Fibroblast of skin of right quadriceps (primary cell): ENCODE measurements at regions not wholly inside any gene's neighbourhood (a gene's known extent, or its start where the extent isn't known, plus 50 kb on each side); places are given as distances from the start of the nearest gene placed in this dataset.
"Not testable (repeated sequence)": the region's sequence is repeated elsewhere in the genome, so short reads cannot be mapped to it uniquely, and the experiment has no call there.

Experiments used
- DNase-seq: peaks from one replicate; pipeline ENCODE4 v3.0.0-alpha.2; 2013

- DNase-seq: no peak
Observed at GRCh38 chr14:25431211-25432076, 381.5 kb upstream of the STXBP6 start.

- no peak for DNase-seq
Observed at GRCh38 chr14:25430808-25431207, 380.9 kb upstream of the STXBP6 start.

- no peak for DNase-seq
Observed at GRCh38 chr14:25412998-25413397, 363.1 kb upstream of the STXBP6 start.

GRCh38 chr14:25411781-25412757 lies 362.1 kb upstream of the STXBP6 start:
- DNase-seq: peak; percentile 2

GRCh38 chr14:25406818-25407217 lies 356.9 kb upstream of the STXBP6 start:
- DNase-seq: peak; percentile 22

- peak; percentile 31 for DNase-seq
Observed at GRCh38 chr14:25400607-25401206, 350.8 kb upstream of the STXBP6 start.

- peak; percentile 7 for DNase-seq
Observed at GRCh38 chr14:25396128-25396527, 346.2 kb upstream of the STXBP6 start.

GRCh38 chr14:25394791-25395391 lies 344.9 kb upstream of the STXBP6 start:
- DNase-seq: peak; percentile 1

GRCh38 chr14:25394356-25394755 lies 344.4 kb upstream of the STXBP6 start:
- no peak for DNase-seq

GRCh38 chr14:25389948-25390347 lies 340.0 kb upstream of the STXBP6 start:
- DNase-seq: no peak

- DNase-seq: no peak
Observed at GRCh38 chr14:25381498-25381897, 331.6 kb upstream of the STXBP6 start.

GRCh38 chr14:25375639-25376038 lies 325.7 kb upstream of the STXBP6 start:
- no peak for DNase-seq

GRCh38 chr14:25371068-25371467 lies 321.1 kb upstream of the STXBP6 start:
- DNase-seq: no peak

GRCh38 chr14:25370057-25370456 lies 320.1 kb upstream of the STXBP6 start:
- DNase-seq: not testable (repeated sequence)

- no peak for DNase-seq
Observed at GRCh38 chr14:25358330-25358729, 308.4 kb upstream of the STXBP6 start.

- no peak for DNase-seq
Observed at GRCh38 chr14:25351269-25351668, 301.3 kb upstream of the STXBP6 start.

GRCh38 chr14:25350802-25351201 lies 300.9 kb upstream of the STXBP6 start:
- DNase-seq: no peak

- no peak for DNase-seq
Observed at GRCh38 chr14:25350021-25350420, 300.1 kb upstream of the STXBP6 start.

GRCh38 chr14:25349269-25349668 lies 299.3 kb upstream of the STXBP6 start:
- no peak for DNase-seq

GRCh38 chr14:25340882-25341281 lies 290.9 kb upstream of the STXBP6 start:
- DNase-seq: no peak

- no peak for DNase-seq
Observed at GRCh38 chr14:25322784-25323183, 272.8 kb upstream of the STXBP6 start.

- DNase-seq: not testable (repeated sequence)
Observed at GRCh38 chr14:25316007-25316406, 266.1 kb upstream of the STXBP6 start.

GRCh38 chr14:25308244-25308643 lies 258.3 kb upstream of the STXBP6 start:
- no peak for DNase-seq
